GM18511 (cell line): ENCODE measurements at regions not wholly inside any gene's neighbourhood (a gene's known extent, or its start where the extent isn't known, plus 50 kb on each side); places are given as distances from the start of the nearest gene placed in this dataset.
"Not testable (repeated sequence)": the region's sequence is repeated elsewhere in the genome, so short reads cannot be mapped to it uniquely, and the experiment has no call there.

ENCODE experiments used
- ATAC-seq: cut with Tn5 transposase; IDR thresholded peaks from one replicate; pipeline ENCODE4 v1.9.1; 2021; ENCODE audit warnings: mild to moderate bottlenecking, moderate library complexity; ENCODE audit not compliant: unreplicated experiment

GRCh38 chr3:56957522-56957921 lies 102.9 kb upstream of the SPATA12 start:
- no peak for ATAC-seq

DNA sequence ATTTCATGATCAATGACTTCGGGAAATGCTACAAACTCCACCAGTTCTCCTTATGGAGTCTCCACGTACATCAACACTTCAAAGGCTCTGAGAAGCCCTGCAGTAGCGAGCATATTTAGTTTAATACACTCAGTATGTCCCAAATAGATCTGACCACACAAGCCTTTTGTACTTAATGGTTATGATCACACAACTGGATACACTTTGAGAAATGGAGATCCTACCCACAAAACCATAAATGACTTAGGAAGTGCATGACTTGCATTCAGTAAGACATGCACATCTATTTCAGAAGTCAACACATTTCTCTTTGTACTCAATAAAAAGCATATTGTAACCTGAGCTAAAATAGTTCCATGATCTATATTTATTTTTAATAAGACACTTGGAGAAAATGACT lies 103.6 kb upstream of the SPATA12 start:
- ATAC-seq: no peak

DNA sequence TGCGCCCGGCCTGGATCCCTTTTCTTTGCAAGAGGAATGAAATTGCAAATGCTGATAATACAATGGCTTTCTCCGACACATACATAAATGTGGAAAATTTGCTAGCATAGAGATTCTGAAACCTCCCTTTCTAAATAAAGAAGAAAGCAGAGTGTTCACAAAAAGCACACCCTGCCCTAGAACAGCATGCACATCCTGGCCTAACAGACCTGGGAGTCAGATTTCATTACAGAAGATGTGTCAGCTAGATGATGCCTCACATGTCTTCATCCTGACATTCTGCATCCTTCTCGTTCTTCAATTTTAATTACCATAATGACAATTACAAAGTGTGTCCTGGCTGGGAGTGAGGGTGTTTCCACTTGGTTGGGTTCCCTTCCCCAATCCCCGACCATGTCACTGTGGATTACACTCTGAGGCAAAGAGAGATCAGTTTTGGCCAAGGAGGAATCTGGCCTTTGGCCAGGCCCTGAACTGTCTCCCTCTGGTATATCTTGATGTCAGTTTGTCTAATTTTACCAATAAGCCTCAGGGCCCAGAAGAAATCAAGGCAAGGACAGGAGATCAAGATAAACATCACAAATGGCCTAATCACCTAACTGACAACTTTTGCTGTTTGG lies 104.9 kb upstream of the SPATA12 start:
- ATAC-seq: no peak

- ATAC-seq: no peak
These were observed 106.3 kb upstream of the SPATA12 start for GRCh38 chr3:56954125-56954524.

- no peak for ATAC-seq
These were observed 107.6 kb upstream of the SPATA12 start for GRCh38 chr3:56952846-56953245.

DNA sequence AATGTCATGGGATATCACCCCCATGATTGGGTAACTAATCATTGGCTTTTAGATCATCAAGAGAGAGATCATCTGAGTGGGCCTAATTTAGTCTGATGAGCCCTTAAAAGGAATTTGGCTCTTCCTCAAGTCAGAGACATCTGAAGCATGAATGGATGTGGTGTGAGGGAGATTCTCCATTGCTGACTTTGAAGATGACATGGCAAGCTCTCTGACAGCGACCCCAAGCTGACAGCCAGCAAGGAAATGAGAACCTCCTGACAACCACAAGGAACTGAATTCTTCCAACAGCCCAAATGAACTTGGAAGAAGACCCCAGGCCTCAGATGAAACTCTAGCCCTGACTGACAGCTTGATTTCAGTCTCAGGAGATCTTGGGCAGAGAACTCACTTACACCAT lies 108.4 kb upstream of the SPATA12 start:
- ATAC-seq: no peak

DNA sequence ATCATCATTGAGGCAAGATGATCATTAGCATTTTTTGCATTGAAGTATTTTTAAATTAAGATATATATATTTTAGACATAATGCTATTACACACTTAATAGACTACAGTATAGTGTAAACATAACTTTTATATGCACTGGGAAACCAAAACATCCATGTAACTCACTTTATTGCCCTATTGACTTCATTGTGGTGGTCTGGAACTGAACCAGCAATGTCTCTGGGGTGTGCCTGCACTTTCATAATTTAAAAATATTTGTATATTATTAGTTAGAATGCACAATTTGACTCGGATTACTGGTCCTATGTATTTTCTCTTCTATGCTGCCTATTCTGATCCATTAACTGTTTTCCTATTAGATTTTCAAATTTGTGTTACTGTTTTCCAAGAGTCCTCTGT lies 109.1 kb upstream of the SPATA12 start:
- no peak for ATAC-seq

DNA sequence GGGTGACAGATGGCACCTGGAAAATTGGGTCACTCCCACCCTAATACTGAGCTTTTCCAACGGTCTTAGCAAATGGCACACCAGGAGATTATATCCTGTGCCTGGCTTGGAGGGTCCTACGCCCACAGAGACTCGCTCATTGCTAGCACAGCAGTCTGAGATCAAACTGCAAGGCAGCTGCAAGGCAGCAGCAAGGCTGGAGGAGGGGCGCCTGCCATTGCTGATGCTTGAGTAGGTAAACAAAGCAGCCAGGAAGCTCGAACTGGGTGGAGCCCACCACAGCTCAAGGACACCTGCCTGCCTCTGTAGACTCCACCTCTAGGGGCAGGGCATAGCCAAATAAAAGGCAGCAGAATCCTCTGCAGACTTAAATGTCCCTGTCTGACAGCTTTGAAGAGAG lies 115.1 kb upstream of the SPATA12 start:
- not testable (repeated sequence) for ATAC-seq

DNA sequence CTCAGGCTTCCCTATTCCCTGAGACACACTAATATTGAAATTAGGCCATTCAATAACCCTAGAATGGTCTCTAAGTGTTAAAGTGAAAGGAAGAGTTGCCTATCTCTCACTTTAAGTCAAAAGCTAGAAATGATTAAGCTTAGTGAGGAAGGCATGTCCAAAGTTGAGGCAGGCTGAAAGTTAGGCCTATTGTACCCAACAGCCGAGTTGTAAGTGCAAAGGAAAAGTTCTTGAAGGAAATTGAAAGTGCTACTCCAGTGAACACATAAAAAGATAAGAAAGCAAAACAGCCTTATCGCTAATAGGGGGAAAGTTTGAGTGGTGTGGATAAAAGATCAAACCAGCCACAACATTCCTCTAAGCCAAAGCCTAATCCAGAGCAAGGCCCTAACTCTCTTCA lies 117.9 kb upstream of the SPATA12 start:
- ATAC-seq: no peak

DNA sequence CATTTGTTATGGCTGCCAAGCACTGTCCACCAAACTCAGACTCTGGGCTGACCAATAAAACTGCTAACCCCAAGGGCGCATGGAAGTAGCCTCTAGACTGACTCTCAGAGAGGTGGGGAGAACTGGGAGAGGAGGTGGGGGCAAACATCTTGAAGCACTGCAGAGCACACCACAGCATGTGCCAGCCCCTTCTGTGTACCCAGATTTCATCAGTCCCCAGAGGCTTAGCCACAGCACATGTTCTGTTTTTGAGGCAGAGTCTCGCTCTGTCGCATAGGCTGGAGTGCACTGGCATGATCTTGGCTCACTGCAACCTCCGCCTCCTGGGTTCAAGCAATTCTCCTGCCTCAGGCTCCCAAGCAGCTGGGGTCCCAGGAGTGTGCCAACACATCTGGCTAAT lies 119.5 kb upstream of the SPATA12 start:
- no peak for ATAC-seq

DNA sequence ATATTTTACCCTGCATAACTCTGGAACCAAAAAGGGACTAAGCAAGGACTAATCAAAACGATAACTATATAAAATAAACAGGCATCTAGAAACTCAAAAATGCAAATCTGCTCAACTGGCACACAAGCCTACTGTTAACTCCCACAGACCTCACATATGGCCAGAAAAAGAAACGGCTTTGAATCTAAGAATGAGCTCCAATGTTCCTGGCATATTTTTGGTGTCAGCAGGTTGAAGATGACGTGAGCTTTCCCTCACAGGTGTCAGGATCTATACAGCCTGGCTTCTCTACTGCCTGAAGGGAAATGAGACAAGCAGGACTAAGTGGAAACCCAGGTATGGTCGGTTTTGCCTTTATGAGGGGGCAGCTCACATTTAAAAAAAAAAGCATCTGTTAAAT lies 120.1 kb upstream of the SPATA12 start:
- ATAC-seq: no peak

DNA sequence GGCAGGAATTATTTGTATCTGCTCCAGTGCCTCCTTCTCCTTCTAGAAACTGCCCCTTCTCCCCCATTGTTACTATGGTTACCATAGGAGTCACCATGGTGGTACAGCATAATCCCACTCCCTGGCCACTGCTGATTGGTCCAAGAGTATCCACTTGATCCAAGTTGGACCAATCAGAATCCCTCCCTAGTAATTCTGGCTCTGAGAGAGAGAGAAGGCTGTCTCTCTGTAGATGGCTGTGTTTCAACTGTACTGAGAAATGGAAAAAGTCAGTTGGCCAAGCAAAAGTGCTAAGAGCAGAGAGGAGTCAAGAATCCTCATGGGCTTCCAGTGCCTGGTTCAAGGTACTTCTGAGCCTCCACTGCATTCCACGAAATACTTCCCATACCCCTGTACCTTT lies 120.6 kb upstream of the SPATA12 start:
- ATAC-seq: no peak

GRCh38 chr3:56938530-56938929 lies 121.9 kb upstream of the SPATA12 start:
- no peak for ATAC-seq

DNA sequence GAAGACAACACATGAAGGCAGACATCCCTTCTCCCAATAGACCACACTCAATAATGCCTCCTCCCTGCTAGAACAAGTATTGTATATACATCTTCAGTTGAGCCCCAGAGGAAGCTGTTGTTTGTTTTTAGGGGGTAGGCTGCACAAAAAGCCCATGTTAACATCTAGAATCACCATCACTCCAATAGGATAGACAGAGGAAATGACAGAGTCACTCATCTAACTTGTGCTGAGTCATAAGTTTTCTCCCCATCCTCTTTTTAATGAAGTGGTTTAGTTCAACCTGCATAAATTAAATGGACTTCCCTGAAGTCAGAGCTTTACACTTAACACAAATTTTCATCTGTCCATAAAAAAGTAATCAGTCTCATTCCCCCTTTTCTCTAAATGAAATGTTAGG lies 122.9 kb upstream of the SPATA12 start:
- ATAC-seq: no peak

GRCh38 chr3:56935811-56936210 lies 124.7 kb upstream of the SPATA12 start:
- ATAC-seq: no peak

DNA sequence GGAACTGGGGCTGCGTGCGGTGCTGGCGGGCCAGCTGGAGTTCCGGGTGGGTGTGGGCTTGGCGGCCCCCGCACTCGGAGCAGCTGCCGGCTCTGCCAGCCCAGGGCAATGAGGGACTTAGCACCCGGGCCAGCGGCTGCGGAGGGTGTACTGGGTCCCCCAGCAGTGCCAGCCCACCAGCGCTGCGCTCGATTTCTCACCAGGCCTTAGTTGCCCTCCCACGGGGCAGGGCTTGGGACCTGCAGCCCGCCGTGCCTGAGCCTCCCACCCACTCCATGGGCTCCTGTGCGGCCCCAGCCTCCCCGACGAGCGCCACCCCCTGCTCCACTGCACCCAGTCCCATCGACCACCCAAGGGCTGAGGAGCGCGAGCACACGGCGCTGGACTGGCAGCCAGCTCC lies 126.0 kb upstream of the SPATA12 start:
- not testable (repeated sequence) for ATAC-seq

GRCh38 chr3:56933803-56934202 lies 126.7 kb upstream of the SPATA12 start:
- no peak for ATAC-seq

DNA sequence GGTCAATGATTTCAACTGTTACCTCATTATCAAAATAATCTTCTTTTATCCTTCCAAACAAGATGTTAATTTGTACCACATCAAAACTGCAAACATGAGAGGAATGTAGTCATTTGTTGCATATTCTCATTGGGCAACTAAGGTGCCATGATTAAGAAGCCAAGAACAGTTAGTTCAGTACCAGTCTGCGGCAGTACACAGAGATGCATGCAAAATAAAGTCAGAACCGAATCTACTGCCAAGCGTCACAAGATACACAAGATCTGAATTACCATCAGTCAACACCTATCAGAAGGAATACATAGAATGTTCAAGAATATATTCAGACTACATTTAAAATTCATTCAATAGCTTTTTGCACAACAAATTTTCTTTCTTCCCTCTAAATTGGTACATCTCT lies 127.6 kb upstream of the SPATA12 start:
- no peak for ATAC-seq

DNA sequence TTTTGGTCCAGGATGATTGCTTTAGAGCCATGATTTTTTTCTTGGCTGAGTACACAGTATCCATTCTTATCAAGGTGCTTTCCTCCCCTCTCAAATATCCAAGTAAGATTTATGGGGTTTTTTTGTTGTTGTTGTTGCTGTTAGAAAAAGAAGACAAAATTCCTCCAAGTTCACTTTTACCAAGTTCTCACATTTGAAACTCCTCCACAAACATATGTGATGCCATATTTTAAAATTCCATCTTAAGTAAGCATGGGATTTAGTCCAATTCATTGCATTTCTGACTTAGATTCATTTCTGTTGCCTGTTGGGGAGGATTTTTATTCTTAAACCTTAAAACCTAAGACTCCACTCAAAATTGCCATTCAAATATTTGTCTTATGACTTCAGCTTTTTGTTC lies 128.6 kb upstream of the SPATA12 start:
- no peak for ATAC-seq

DNA sequence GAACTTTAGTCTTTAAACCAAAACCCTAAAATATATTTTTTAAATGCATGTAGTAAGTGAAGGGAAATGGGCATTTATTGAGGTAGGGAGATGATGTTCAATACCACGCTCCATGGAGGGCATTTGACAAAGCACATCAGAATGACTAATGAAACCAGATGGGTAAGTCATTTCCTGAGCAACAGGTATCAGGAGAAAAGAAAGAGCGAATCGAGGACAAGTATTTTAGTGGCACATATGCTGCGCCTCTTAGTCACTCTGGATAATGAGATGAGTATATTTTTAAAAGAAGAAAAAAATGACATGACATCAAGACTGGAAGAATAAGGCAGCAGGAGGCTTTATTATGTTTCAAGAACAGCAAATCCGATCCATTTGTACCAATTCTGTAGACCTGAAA lies 129.0 kb upstream of the ARHGEF3 start:
- no peak for ATAC-seq

DNA sequence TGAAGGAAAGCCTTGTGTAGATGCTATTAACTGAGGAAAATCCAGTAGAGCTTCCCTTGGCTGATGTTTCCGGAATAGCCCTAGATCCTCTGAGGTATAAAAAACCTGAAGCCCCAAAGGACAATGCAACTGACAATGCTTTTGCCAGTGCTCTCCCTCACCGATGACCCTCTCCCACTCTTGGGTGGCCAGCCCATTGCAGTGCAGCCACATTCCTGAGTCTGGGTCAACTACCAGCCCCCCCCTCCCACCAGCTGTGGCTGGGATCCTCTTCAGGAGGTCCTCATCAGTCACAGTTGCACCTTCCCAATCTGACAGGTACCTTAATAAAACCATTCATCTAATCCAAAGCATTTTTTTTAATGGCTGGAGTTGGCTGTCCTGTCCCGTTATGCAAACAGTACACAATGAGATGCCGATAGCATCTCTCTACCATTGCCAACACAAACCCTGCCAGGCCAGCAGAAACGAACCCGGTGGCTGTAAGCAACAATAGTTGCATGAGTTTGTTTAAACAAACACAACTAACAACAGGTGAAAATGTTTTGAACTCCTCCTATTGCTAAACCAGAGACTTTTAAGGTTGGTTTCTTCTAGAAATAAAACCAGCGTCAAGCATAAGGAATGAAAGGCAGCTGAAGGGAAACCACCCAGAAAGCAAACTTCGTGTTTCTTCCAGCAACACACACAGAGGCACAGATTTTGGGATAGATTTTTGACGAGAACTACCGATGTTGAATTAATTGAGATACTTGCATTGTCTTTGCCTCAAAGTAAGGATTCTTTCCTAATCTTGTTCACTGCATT lies 128.3 kb upstream of the ARHGEF3 start:
- no peak for ATAC-seq

DNA sequence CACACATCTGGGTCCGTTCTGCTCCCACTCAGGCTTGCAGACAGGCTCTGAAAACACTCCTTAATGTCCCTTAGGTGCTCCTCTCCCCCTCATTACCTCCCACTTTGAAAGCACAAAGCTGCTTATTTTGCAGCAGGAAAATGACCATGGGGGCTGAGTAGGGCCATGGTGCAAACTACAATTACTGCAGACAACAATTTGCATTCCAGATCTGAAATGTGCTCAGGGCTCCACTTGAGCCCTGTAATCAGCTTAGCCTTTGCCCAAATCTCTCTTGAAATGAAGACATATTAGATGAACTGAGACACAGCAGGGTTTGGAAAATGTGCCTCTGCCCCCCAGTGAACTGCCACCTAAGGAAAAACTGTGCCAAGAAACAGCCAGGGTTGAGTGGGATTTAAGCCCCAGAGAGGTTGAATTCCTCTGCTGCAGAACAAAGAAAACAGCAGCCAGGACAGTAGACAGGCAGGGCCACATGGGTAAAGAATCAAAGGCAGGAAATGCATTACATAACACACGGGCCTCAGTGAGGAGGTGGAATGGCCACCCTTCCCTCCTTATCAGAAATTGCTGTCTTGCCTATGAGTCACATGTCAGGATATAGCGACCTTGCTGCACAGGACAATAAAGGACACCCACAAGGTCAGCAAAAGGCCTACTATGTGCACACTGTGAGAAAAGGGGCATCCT lies 126.8 kb upstream of the ARHGEF3 start:
- no peak for ATAC-seq
